Liver (tissue), 7 donors: ENCODE measurements at regions not wholly inside any gene's neighbourhood (a gene's known extent, or its start where the extent isn't known, plus 50 kb on each side); places are given as distances from the start of the nearest gene placed in this dataset.

ENCODE experiments used
- DNase-seq: peaks from one replicate; pipeline ENCODE4 v3.0.0-alpha.2; 2017; ENCODE audit warnings: low spot score
- H3K27ac ChIP-seq, 2 donors: one replicate each; pipeline ENCODE4 v1.7.0; 2013; ENCODE audit warnings: inconsistent platforms in 2 of 2, low read length in 2 of 2, control low read depth in 1 of 2, low read depth in 1 of 2, mild to moderate bottlenecking in 1 of 2
- H3K27me3 ChIP-seq, 4 donors: one replicate each; pipeline versions ENCODE4 v1.6.1 to v1.7.0; 2013; ENCODE audit warnings: low read length in 3 of 4, inconsistent platforms in 1 of 4, mild to moderate bottlenecking in 1 of 4, moderate library complexity in 1 of 4; ENCODE audit not compliant: control insufficient read depth in 4 of 4, insufficient read depth in 4 of 4
- H3K36me3 ChIP-seq, 4 donors: one replicate each; pipeline versions ENCODE4 v1.6.1 to v1.7.0; 2013; ENCODE audit warnings: low read length in 3 of 4, mild to moderate bottlenecking in 3 of 4, low read depth in 1 of 4, moderate library complexity in 1 of 4; ENCODE audit not compliant: control insufficient read depth in 4 of 4, insufficient read depth in 3 of 4
- H3K4me1 ChIP-seq, 4 donors: one replicate each; pipeline versions ENCODE4 v1.6.1 to v1.7.0; 2013; ENCODE audit warnings: low read length in 3 of 4, mild to moderate bottlenecking in 3 of 4, moderate library complexity in 1 of 4; ENCODE audit not compliant: control insufficient read depth in 4 of 4, insufficient read depth in 4 of 4
- H3K4me3 ChIP-seq, 3 donors: one replicate each; pipeline versions ENCODE4 v1.6.1 to v1.7.0; 2013; ENCODE audit warnings: low read length in 3 of 3, control low read depth in 1 of 3, low read depth in 1 of 3, mild to moderate bottlenecking in 1 of 3
- H3K9ac ChIP-seq, 2 donors: one replicate each; pipeline ENCODE4 v1.7.0; 2013; ENCODE audit warnings: low read length in 2 of 2, mild to moderate bottlenecking in 2 of 2, moderate library complexity in 2 of 2, control low read depth in 1 of 2, low read depth in 1 of 2
- H3K9me3 ChIP-seq, 4 donors: one replicate each; pipeline versions ENCODE4 v1.6.1 to v1.7.0; 2013; ENCODE audit warnings: low read length in 3 of 4; ENCODE audit not compliant: control insufficient read depth in 4 of 4
- EGR1 ChIP-seq, 2 donors: IDR thresholded peaks; 2 replicates each; pipeline ENCODE4 v1.6.1; 2016 to 2018; ENCODE audit warnings: antibody characterized with exemption in 2 of 2, low read depth in 2 of 2
- FOXA1 ChIP-seq: IDR thresholded peaks from 2 replicates; pipeline ENCODE4 v1.6.1; 2016; ENCODE audit warnings: antibody characterized with exemption
- FOXA2 ChIP-seq: IDR thresholded peaks from 2 replicates; pipeline ENCODE4 v1.6.1; 2016; ENCODE audit warnings: antibody characterized with exemption
- GABPA ChIP-seq, 2 donors: IDR thresholded peaks in 1 of 2; conservative IDR thresholded peaks in 1 of 2; 2 replicates each; pipeline ENCODE4 v1.6.1; 2016; ENCODE audit warnings: antibody characterized with exemption in 2 of 2, mild to moderate bottlenecking in 1 of 2, moderate library complexity in 1 of 2
- HNF4A ChIP-seq, 2 donors: conservative IDR thresholded peaks; 2 replicates each; pipeline ENCODE4 v1.6.1; 2016; ENCODE audit warnings: antibody characterized with exemption in 2 of 2, mild to moderate bottlenecking in 2 of 2
- JUND ChIP-seq, 2 donors: IDR thresholded peaks; 2 replicates each; pipeline ENCODE4 v1.6.1; 2016; ENCODE audit warnings: antibody characterized with exemption in 2 of 2
- NR2F2 ChIP-seq: IDR thresholded peaks from 2 replicates; pipeline ENCODE4 v1.6.1; 2016; ENCODE audit warnings: antibody characterized with exemption
- RAD21 ChIP-seq, 2 donors: IDR thresholded peaks; 2 replicates each; pipeline ENCODE4 v1.6.1; 2016; ENCODE audit warnings: antibody characterized with exemption in 2 of 2, mild to moderate bottlenecking in 2 of 2
- RXRA ChIP-seq, 2 donors: IDR thresholded peaks; 2 replicates each; pipeline ENCODE4 v1.6.1; 2017 to 2018; ENCODE audit warnings: antibody characterized with exemption in 2 of 2, mild to moderate bottlenecking in 1 of 2
- SP1 ChIP-seq: IDR thresholded peaks from 2 replicates; pipeline ENCODE4 v1.6.1; 2018; ENCODE audit warnings: antibody characterized with exemption, mild to moderate bottlenecking
- TAF1 ChIP-seq: conservative IDR thresholded peaks from 2 replicates; pipeline ENCODE4 v1.6.1; 2016; ENCODE audit warnings: antibody characterized with exemption, mild to moderate bottlenecking
- ZBTB33 ChIP-seq: IDR thresholded peaks from 2 replicates; pipeline ENCODE4 v1.6.1; 2016; ENCODE audit warnings: antibody characterized with exemption
- WGBS: extraction: QIAGEN DNeasy Blood & Tissue Kit; methylation state at CpG from one replicate; pipeline ENCODE4 v1.1.7; 2013; 5-methylcytosine and 5-hydroxymethylcytosine counted together
- TF ChIP-seq, protein P1 (sequence below): IDR thresholded peaks from 2 replicates; pipeline ENCODE4 v1.6.1; 2016; ENCODE audit warnings: antibody characterized with exemption
- TF ChIP-seq, protein P2 (sequence below): IDR thresholded peaks from 2 replicates; pipeline ENCODE4 v1.6.1; 2016; ENCODE audit warnings: antibody characterized with exemption, mild to moderate bottlenecking
- donor health status: healthy.
- donor health status: healthy.
- donor health status: healthy.
- donor health status: healthy.

- Histone ChIP-seq H3K27me3 (no peaks in the 10 kb centered on the region), H3K27ac (no peak overlapping the region), H3K9me3 (peaks cover 0 to 3% (median 0%) of the 10 kb centered on the region in 4 donors), H3K36me3 (no peaks in the 10 kb centered on the region), H3K4me3 (no peak overlapping the region), H3K9ac (no peak overlapping the region), H3K4me1 (peaks cover 0 to 3% (median under 1%) of the 10 kb centered on the region in 4 donors)
- DNase-seq: no peak
- TF ChIP-seq EGR1 (IDR thresholded peaks at IDR 0.05; ENCODE audit: low read depth in 2 of 2) (no peak), JUND (IDR thresholded peaks at IDR 0.05) (no peak), FOXA2 (no peak), RXRA (IDR thresholded peaks at IDR 0.05) (no peak), TAF1 (no peak), RAD21 (IDR thresholded peaks at IDR 0.05) (no peak), NR2F2 (no peak), HNF4A (conservative IDR thresholded peaks at IDR 0.05) (no peak), SP1 (no peak), GABPA (IDR thresholded peaks at IDR 0.05 in 1 of 2, conservative IDR thresholded peaks at IDR 0.05 in 1 of 2) (no peak)
- TF ChIP-seq, protein P1, sequence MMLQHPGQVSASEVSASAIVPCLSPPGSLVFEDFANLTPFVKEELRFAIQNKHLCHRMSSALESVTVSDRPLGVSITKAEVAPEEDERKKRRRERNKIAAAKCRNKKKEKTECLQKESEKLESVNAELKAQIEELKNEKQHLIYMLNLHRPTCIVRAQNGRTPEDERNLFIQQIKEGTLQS: no peak
- 90% methylated on average over 7 of the region's 7 CpGs for WGBS
Observed at GRCh38 chr10:6305401-6306321, 102.9 kb downstream of the PFKFB3 start.

DNA sequence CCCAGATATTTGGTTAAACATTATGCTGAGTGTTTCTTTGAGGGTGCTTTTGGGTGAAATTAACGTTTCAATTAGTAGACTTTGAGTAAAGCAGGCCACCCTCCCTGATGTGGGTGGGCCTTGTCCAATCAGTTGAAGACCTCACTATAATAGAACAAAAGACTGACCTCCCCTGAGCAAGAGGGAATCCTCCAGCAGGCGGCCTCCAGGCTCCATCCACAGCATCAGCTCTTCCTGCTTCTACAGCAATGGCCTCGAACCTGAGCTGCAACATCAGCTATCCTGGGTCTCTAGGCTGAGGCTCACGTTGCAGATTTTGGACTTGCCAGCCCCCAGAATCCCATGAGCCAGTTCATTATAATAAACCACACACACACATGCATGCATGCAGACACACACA lies 104.2 kb downstream of the PFKFB3 start:
- peaks cover 0 to 2% (median 0%) of the 10 kb centered on the region in 4 donors for H3K4me1 ChIP-seq
- H3K4me3 ChIP-seq: no peak overlapping the region
- TF ChIP-seq TAF1 (no peak), NR2F2 (no peak), EGR1 (IDR thresholded peaks at IDR 0.05; ENCODE audit: low read depth in 2 of 2) (no peak), ZBTB33 (no peak), RXRA (IDR thresholded peaks at IDR 0.05) (no peak), GABPA (IDR thresholded peaks at IDR 0.05 in 1 of 2, conservative IDR thresholded peaks at IDR 0.05 in 1 of 2) (no peak)
- H3K9me3 ChIP-seq: peaks cover 0 to 3% (median 0%) of the 10 kb centered on the region in 4 donors
- H3K36me3 ChIP-seq: no peaks in the 10 kb centered on the region
- no peak for DNase-seq
- no peaks in the 10 kb centered on the region for H3K27me3 ChIP-seq
- WGBS: 89% methylated on average over 4 of the region's 4 CpGs
- no peak overlapping the region for H3K9ac ChIP-seq
- no peak overlapping the region for H3K27ac ChIP-seq

- no peak overlapping the region for H3K4me3 ChIP-seq
- no peak for DNase-seq
- WGBS: 95% methylated on average over 4 of the region's 4 CpGs
- no peaks in the 10 kb centered on the region for H3K27me3 ChIP-seq
- H3K27ac ChIP-seq: no peak overlapping the region
- H3K9ac ChIP-seq: no peak overlapping the region
- TF ChIP-seq JUND (IDR thresholded peaks at IDR 0.05) (no peak), FOXA1 (no peak), EGR1 (IDR thresholded peaks at IDR 0.05; ENCODE audit: low read depth in 2 of 2) (no peak), SP1 (no peak), RXRA (IDR thresholded peaks at IDR 0.05) (no peak)
- TF ChIP-seq, protein P2, sequence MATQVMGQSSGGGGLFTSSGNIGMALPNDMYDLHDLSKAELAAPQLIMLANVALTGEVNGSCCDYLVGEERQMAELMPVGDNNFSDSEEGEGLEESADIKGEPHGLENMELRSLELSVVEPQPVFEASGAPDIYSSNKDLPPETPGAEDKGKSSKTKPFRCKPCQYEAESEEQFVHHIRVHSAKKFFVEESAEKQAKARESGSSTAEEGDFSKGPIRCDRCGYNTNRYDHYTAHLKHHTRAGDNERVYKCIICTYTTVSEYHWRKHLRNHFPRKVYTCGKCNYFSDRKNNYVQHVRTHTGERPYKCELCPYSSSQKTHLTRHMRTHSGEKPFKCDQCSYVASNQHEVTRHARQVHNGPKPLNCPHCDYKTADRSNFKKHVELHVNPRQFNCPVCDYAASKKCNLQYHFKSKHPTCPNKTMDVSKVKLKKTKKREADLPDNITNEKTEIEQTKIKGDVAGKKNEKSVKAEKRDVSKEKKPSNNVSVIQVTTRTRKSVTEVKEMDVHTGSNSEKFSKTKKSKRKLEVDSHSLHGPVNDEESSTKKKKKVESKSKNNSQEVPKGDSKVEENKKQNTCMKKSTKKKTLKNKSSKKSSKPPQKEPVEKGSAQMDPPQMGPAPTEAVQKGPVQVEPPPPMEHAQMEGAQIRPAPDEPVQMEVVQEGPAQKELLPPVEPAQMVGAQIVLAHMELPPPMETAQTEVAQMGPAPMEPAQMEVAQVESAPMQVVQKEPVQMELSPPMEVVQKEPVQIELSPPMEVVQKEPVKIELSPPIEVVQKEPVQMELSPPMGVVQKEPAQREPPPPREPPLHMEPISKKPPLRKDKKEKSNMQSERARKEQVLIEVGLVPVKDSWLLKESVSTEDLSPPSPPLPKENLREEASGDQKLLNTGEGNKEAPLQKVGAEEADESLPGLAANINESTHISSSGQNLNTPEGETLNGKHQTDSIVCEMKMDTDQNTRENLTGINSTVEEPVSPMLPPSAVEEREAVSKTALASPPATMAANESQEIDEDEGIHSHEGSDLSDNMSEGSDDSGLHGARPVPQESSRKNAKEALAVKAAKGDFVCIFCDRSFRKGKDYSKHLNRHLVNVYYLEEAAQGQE: no peak
- TF ChIP-seq, protein P1: no peak
- H3K36me3 ChIP-seq: no peaks in the 10 kb centered on the region
- H3K4me1 ChIP-seq: no peaks in the 10 kb centered on the region
- peaks cover 0 to 3% (median 0%) of the 10 kb centered on the region in 4 donors for H3K9me3 ChIP-seq
Observed at GRCh38 chr10:6309816-6310215, 107.1 kb downstream of the PFKFB3 start.
